Thoracic aorta (tissue), 2 donors: ENCODE measurements at regions not wholly inside any gene's neighbourhood (a gene's known extent, or its start where the extent isn't known, plus 50 kb on each side); places are given as distances from the start of the nearest gene placed in this dataset.

Experiments used
- ATAC-seq: fragments of 150-250 bp; one replicate; pipeline ENCODE4 v1.8.0; 2017; ENCODE audit warnings: low read depth; ENCODE audit not compliant: insufficient number of reproducible peaks, low FRiP score
- DNase-seq: peaks from one replicate; pipeline ENCODE4 v3.0.0-alpha.2; 2020; ENCODE audit warnings: low spot score
- H3K27ac ChIP-seq, 2 donors: fragments of 200-600 bp; sonication (generic); 1 replicate in 1 of 2; 2 replicates in 1 of 2; pipeline ENCODE4 v1.5.1; 2016; ENCODE audit warnings: mild to moderate bottlenecking in 2 of 2, moderate library complexity in 2 of 2
- H3K27me3 ChIP-seq: fragments of 200-600 bp; sonication (generic); replicated peaks from 2 replicates; pipeline ENCODE4 v1.6.0; 2016; ENCODE audit warnings: mild to moderate bottlenecking; ENCODE audit not compliant: insufficient read depth
- H3K36me3 ChIP-seq: fragments of 200-600 bp; sonication (generic); one replicate; pipeline ENCODE4 v1.5.1; 2016
- H3K4me1 ChIP-seq, 2 donors: fragments of 200-600 bp; sonication (generic); 1 replicate in 1 of 2; 2 replicates in 1 of 2; pipeline versions ENCODE4 v1.5.1 to v1.6.0; 2016; ENCODE audit warnings: low read depth in 2 of 2, mild to moderate bottlenecking in 1 of 2; ENCODE audit not compliant: control insufficient read depth in 1 of 2
- H3K4me3 ChIP-seq: fragments of 200-600 bp; sonication (generic); 2 replicates; pipeline ENCODE4 v1.5.1; 2016; ENCODE audit warnings: mild to moderate bottlenecking
- H3K9me3 ChIP-seq: fragments of 200-600 bp; sonication (generic); 2 replicates; pipeline ENCODE4 v1.5.1; 2016
- CTCF ChIP-seq: fragments of 200-600 bp; sonication (generic); IDR thresholded peaks from one replicate; pipeline ENCODE4 v1.5.1; 2019; ENCODE audit warnings: antibody characterized with exemption

- no peak overlapping the region for H3K27ac ChIP-seq
- no peaks in the 10 kb centered on the region for H3K27me3 ChIP-seq
- TF ChIP-seq CTCF, result no peak
- no peak for DNase-seq
- no peaks in the 10 kb centered on the region for H3K36me3 ChIP-seq
- H3K9me3 ChIP-seq, result no peaks in the 10 kb centered on the region
- no peaks in the 10 kb centered on the region for H3K4me1 ChIP-seq
- H3K4me3 ChIP-seq, result no peak overlapping the region
- no peak for ATAC-seq
These were observed 125.8 kb upstream of the ZNF366 start for GRCh38 chr5:72633041-72633445.

DNA sequence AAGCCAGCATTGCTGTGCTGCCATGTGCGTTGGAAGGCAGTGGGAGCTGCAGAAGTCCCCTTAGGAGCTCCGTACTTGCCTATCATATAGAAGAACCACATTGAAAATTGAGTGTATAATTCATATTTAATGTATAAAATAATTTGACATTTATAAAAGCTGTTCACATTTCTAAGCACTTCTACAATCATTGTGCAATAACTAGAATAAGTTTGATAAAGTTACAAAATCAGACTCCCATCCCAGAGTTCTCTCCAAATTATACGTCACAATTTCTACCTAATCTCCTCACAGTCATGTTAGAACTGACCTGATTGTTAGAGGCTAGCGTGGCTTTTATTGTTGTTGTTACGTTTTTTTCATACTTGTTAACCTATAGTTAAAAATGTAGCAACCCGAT lies 123.5 kb upstream of the ZNF366 start:
- no peaks in the 10 kb centered on the region for H3K36me3 ChIP-seq
- H3K4me1 ChIP-seq, result no peaks in the 10 kb centered on the region
- no peak overlapping the region for H3K4me3 ChIP-seq
- H3K27me3 ChIP-seq, result no peaks in the 10 kb centered on the region
- no peak for TF ChIP-seq CTCF
- no peak for ATAC-seq
- DNase-seq, result no peak
- no peak overlapping the region for H3K27ac ChIP-seq
- no peaks in the 10 kb centered on the region for H3K9me3 ChIP-seq

DNA sequence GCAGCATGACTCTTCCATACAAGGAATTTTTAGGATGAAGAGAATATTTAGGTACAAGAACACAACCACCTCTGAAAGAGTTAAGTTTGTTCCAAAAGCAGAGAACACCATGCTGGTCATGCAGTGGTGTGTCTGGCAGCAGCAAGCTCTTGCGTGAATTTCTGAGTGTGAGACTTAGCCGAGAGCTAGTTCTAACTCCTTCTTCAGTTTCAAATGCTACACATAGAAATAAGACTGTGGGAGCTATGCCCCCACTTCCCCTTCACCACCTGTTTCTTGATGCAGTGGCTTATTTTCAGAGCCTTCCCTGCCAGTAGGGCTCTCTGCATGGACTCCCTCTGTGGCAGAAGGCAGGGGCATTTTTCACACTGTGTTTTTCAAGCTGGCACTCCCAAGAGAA lies 122.9 kb upstream of the ZNF366 start:
- H3K9me3 ChIP-seq, result no peaks in the 10 kb centered on the region
- H3K27me3 ChIP-seq, result no peaks in the 10 kb centered on the region
- H3K4me3 ChIP-seq, result no peak overlapping the region
- ATAC-seq (no peak), DNase-seq (no peak)
- no peak for TF ChIP-seq CTCF
- H3K27ac ChIP-seq, result no peak overlapping the region
- H3K36me3 ChIP-seq, result no peaks in the 10 kb centered on the region
- peaks cover 0 to 3% of the 10 kb centered on the region in 2 donors for H3K4me1 ChIP-seq

- no peak overlapping the region for H3K27ac ChIP-seq
- no peaks in the 10 kb centered on the region for H3K36me3 ChIP-seq
- no peaks in the 10 kb centered on the region for H3K9me3 ChIP-seq
- H3K4me1 ChIP-seq, result peaks cover 6 to 15% of the 10 kb centered on the region in 2 donors
- no peak overlapping the region for H3K4me3 ChIP-seq
- no peak for TF ChIP-seq CTCF
- no peaks in the 10 kb centered on the region for H3K27me3 ChIP-seq
- no peak for ATAC-seq
- no peak for DNase-seq
These were observed 121.7 kb upstream of the ZNF366 start for GRCh38 chr5:72628771-72629371.

GRCh38 chr5:72625332-72625731 lies 118.1 kb upstream of the ZNF366 start:
- no peak for TF ChIP-seq CTCF
- peaks cover 10 to 27% of the 10 kb centered on the region in 2 donors for H3K4me1 ChIP-seq

More at GRCh38 chr5:72625332-72625731, 118.1 kb upstream of the ZNF366 start:
- no peak for ATAC-seq
- H3K27ac ChIP-seq, result no peak overlapping the region
- no peaks in the 10 kb centered on the region for H3K36me3 ChIP-seq
- H3K4me3 ChIP-seq, result no peak overlapping the region
- no peak for DNase-seq
- no peaks in the 10 kb centered on the region for H3K27me3 ChIP-seq
- H3K9me3 ChIP-seq, result no peaks in the 10 kb centered on the region
